ENCODE measurements at regions not wholly inside any gene's neighbourhood (a gene's known extent, or its start where the extent isn't known, plus 50 kb on each side); places are given as distances from the start of the nearest gene placed in this dataset.

DNA sequence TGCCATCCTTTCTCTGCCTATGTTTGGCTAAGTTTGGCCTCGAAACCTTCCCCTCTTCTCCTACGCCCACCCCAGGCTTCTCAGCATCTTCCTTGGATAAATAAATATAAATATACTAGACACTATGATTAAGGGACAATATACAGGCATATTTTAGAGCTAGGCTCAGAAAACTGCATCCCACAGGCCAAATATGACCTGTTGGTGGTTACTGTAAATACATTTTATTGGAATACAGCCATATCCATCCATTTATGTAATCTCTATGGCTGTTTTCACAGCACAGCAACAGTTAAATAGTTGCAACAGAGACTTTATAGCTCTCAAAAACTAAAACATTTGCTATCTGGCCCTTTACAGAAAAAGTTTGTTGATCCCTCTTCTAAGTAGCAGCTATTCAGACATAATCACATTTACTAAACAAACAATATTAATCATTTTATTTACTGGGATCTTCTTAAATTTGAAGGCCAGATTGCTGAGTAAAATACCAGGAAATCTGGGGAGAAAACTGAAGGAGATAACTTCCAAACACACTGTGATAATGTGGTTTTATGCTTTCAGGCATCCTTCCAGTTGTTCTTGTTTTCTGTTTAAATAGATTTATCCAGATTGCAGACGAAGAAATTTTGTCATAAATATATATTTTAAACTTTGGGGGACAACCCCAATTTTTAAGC, 269.7 kb upstream of the THRB start:
- no peak for DNase-seq (ENCODE audit: low read depth)

DNA sequence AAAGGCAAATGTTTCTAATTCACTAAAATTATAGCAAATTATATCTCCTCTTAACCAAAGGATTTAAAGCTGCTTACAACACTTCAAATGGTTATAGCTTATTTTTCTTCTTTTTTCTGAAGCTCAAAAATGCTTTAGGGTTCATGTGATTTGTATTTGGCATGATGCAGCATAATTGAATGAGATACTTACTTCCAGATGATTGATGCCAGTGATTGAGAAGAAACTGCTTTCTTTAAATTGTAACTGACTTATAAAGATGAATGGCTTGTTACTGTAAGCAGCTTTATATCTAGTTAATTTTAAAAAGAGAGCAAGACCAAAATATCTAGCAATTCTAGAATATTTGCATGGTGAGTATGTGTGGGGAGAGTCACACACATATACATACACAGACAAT, 270.7 kb upstream of the THRB start:
- no peak for DNase-seq (ENCODE audit: low read depth)

DNA sequence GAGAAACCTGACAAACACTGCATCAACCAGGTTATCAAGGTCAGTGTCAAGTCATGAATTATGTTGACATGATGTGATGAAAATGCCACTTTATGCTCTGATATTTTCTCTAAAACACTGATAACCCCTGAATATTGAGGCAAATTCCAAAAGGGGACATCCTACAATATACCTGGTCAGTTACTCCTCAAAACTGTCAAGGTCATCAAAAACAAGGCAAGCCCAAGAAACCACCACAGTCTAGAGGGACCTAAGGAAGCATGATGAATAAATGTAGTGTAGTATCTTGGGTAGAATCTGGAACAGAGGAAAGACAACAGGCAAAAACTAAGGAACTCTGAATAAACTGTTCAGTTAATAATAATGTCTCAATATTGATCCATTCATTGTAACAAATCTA, 275.3 kb upstream of the THRB start:
- no peak for DNase-seq (ENCODE audit: low read depth)

DNA sequence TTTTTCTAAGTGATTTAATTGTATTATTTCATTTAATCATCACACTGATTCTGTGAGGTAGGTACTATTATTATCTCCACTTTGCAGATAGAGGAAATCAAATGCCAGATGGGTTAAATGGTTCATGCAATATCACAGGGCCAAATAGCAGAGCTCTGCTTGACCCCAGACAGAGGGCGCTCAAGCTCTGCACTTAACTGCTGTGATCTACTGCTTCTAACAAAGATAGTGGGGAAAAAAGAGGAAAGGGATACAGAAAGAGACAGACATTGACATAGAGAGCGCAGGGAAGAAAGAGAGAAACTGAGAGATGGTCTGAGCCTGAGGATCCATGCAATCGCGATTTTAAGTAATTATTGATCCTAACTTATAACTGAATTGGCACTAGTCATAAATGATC, 279.1 kb upstream of the THRB start:
- no peak for DNase-seq (ENCODE audit: low read depth)

DNA sequence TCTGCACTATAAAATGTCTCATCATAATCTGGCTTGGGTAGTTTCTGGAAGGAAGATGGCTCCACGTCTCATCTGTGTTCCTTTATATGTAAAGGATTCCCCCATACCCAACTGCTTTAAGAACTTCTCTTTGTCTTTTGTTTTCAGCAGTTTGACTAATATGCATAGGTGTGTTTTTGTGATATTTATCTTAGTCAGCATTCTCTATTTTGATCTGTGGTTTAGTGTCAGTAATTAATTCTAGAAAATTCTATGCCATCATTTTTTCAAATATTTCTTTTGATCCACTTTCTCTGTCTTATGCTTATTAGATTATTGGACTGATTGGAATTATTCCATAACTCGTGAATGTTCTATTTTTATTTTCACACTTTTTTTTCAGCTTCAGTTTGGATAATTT, 286.3 kb upstream of the THRB start:
- DNase-seq (ENCODE audit: low read depth): no peak

DNA sequence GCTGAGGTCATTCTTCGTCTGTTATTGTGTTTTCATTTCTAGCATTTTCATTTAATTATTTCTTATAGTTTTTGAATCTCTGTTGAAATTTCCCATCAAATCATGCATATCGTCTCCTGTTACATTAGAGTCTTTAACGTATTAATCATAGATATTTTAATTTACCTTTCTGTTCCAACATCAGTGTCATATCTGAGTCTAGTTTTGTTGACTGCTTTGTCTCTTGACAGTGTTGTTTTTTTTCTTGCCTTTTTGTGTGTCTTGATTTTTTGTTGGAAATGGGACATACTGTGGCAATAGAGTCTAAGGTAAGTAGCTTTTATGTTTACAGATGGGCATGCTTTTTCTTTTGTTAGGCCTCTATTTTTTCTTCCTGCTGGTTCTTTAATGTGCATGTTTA, 286.8 kb upstream of the THRB start:
- no peak for DNase-seq (ENCODE audit: low read depth)

DNA sequence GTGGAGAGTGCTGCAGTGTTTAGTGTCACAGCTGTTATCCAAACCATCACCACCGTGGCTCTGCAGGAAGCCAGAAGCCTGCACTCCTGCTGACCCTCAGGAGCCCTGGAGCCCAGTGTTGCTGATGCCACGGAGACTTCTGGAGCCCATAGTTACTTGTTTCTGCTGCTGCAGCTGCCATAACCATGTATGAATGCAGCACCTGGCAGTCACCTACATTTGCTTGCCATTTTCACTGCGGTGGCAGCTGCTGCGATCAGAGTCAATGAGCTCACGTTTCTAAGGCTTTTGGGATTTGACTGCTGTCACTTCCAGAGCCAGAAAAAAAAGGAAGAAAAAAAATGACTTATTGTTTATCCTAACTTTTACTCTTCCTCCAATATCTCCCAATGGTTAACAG, 299.2 kb upstream of the THRB start:
- no peak for DNase-seq (ENCODE audit: low read depth)

DNA sequence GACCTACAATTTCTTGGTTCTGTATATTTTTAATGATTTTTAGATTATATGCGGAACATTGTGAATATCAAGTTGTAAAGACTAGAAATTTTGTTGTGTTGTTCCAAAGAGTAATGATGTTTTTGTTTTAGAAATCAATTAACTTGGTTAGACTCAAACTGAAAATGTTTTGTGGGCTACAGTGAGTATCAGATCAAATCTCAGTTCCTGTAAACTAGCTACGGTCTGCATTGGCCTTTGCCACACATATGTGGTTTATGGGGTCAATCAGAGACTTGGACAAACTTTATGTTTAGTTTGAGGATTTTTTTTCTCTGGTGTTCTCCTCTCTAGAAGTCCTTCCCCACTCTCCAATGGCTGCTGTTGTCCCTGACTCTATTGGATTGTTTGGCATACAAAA, 308.0 kb upstream of the THRB start:
- no peak for DNase-seq (ENCODE audit: low read depth)

DNA sequence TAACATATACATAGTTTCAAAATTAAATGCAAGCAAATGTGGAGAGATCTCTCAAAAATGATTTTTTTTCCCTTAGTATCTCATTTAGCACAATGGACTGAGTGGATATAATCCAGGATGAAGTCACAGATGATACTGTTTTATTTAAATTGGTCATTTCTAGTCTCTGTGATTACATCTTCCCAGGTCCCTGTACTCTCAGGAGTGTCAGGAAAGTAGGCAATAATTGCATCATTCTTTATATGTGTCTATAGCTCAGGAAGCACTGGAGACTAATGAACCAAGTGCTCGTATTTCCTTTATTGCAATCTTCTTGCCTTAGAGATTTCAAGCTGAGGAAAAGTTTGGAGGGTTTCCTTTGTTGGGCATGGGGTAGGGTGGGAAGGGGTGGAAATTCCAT, 309.4 kb upstream of the THRB start:
- DNase-seq (ENCODE audit: low read depth): no peak

DNA sequence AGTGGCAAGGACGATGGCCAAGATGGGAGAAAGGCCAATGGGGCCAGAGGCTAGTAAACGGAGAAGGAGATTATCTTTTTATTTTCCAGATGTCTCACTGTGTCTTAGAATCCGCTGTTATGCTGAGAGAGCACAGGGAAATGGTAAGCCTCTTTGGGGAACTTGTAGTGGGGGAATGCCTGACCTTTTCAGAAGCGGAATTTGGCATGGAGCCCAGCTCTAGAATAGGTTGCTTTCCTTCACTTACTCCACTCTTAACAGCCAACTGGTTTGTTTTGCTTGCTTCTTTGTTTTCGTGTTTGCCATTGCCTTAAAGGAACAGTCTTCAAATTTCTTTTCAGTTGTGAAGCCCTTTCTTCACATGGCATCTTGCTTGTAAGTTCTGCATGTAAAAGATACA, 316.2 kb upstream of the THRB start:
- DNase-seq (ENCODE audit: low read depth): no peak

DNA sequence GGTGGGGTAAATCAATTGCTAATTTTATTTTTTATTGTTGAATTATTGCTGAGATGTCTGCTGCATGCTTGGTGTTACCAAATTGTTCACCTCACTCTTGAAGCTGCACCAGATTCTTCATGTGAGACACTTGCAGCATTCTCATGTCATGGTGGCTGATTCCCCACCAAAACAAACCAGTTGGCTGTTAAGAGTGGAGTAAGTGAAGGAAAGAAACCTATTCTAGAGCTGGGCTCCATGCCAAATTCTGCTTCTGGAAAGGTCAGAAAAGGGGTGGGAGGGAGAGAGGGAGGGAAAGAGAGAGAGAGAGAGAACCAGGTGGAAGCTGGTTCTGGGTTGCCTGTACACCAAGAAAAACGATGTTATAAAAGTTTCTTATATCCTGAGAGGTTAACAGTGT, 317.5 kb upstream of the THRB start:
- no peak for DNase-seq (ENCODE audit: low read depth)

DNA sequence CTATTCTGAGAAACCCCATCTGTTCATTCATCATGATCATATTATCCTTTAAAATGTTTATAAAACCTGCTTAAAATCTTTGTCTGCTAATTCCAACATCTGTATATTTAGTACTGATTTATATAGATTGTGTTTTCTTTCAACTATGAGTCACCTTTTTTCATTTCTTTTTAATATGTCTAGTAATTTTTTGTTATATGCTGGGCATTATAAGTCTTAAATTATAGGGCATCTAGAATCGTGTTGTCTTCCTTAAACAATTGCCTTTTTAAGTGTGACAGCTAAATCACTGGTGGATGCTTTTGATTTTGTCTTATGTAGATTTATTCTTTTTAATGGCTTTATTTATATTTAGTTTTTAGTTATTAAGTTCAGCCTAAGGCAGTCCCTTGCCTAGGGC, 323.4 kb upstream of the THRB start:
- DNase-seq (ENCODE audit: low read depth): no peak

DNA sequence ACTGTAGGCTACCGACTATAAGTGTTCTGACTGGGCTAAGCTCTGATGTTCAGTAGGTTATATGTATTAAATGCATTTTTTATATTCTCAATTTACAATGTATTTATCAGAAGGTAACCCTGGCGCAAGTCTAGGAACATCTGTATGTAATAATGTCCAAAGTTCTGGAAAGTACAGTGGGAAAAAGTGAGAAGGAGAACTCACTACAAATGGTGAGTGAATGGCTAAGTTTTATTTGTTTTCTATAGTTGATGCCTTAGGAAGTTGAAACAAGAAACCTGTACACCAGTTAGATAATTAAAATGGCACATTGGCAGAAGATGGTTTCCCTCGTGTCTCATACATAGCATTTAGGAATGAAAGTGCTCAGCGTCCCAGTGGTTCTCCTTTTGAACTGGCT, 333.4 kb upstream of the THRB start:
- no peak for DNase-seq (ENCODE audit: low read depth)

DNA sequence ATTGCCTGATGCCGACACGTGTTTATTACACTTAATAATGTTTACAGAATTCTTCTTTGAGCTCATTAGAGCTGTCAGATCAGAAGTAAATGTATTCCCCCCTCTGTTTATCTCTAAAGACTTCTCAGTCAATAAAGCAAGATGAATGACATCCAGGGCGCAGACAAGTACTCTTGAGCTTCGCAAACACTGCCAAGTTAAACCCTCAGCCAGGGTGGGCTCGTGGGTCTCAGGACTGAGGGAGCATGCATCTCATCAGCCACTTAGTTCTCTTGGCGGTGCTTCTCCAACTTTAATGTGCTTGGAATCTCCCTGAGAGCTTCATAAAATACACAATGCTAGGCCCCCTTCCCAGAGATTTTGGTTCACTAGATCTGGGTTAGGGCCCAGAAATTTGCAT, 333.9 kb upstream of the THRB start:
- DNase-seq (ENCODE audit: low read depth): no peak

DNA sequence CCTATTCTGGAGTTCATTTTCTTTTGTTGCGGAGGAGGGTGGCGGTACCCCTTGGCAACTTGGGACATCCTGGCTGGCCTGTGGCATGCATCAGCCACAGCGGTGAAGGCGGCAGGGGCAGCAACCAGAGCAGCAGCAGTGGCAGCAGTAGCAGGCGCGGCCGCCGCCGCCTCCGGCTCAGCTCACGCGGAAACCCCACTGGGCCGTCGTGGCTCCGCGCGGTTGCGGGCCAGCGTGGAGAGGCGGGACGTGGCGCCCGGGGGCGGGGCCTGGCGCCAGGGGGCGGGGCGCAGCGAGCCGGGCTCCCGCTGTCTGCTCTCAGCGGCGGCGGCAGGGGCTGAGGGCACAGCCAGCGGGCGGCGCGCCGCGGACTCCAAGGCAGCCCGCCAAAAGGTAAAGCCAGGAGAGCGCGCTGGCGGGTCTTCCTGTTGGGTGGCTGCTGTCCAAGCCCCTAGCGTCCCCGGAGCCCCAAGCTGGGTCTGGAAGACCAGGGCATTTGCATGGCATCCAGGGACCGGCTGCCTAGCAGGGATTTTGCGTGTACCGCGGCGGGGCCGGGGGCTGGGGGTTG, 334.4 kb upstream of the THRB start:
- DNase-seq (ENCODE audit: low read depth): no peak

DNA sequence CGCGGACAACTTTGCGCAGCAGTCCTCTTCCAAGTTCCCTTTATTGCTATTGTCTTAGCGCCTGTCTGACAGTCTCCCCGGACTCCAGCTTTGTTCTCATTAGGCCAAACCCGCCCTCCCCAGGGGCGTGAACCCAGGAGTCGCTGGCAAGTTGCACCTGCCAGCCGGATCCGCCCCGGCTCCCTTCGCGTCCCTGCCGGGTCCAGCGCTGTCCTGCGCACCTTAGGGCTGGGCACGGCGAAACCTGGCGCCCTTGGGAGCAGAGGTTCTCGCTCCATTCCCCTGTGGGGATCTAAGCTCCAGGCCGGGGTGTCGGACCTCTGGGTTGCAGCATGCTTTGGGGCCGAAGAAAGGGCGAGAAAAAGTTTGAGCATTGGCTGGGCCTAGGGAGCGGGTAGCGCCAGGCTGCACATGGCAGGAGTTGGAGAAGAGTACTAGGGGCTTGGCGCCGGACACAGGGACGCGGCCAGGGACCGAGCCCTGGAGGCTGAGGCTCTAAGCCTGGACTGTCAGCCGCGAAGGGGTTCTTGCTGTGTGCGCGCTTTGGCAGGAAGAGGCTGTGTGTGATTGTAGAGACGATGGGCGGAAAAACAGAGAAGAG, 335.1 kb upstream of the THRB start:
- DNase-seq (ENCODE audit: low read depth): no peak

DNA sequence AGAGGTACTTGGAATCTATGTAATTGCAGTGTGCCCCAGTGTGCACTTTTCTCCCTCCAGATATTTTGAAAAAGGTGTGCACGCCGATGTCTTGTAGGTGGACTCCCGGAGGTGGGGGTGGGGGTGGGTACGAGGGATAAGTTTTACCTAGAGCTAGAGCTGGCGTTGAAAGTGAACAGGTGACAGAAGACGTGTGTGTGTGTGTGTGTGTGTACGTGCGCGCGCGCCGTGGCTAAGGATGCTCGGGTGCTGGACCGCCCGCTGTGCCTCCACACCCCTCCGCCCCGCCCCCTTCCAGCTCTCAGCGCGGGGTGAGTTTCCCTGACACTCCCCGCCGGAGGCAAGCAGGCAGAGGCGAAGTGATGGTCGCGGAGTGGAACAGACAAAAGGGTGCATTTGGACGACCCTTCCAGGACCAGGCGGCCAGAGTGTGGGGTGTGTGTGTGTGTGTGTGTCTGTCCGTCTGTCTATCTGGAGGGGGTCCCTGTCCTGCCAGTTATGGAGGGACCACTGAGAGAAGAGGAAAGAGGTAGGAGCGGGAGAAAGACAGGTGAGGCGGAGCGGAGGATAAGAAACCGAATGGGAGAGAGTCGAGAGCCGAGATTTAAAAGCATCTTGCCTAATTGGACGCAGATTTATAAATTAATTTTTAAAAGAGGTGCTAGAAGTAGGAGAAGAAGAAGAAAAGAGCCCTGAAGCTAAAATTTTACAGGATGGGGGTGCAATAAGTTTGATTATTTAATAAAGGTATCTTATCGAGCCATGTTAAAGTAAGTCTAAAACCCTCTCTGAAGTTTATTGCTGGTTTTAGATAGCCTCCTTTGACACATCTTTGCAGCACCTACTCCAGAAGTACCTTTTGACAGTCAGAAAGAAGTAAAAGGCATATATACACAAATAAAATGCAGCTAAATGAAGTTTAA, 335.8 kb upstream of the THRB start:
- no peak for DNase-seq (ENCODE audit: low read depth)

DNA sequence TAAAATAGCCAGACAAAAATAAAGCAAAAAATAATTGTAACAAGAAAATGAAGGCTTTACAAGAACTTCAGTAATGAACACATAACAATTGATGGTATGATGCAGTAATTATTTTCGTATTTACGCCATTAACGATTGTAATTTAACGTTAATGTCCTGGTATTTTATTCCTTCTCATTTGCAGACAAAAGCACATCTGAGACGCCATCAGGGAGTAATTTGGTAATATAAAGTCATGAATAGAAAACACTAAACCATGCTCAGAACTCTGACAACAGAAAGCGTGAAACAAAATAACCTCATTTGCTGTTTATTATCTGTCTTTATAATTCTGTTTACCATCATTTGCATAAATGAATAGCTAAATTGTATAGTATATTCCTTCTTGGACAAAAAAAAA, 336.6 kb upstream of the THRB start:
- no peak for DNase-seq (ENCODE audit: low read depth)

DNA sequence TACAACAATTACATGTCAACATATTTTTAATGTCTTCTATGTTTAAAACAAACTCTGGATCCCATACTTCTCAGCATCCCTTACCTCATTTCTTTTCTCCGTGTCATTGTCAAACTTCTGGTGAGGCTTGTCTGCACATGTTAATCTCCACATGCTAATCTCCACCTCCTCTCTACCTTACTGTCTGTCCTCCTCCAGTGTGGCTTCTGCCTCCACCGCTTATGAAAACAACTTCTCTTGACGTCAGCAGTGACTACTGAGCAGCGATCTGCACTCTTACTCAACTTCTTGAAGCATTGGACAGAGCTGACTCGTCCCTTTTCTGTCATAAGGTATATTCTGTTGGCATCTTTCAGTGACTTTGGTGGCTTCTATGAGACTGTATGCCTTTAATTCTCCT, 338.2 kb upstream of the THRB start:
- no peak for DNase-seq (ENCODE audit: low read depth)

DNA sequence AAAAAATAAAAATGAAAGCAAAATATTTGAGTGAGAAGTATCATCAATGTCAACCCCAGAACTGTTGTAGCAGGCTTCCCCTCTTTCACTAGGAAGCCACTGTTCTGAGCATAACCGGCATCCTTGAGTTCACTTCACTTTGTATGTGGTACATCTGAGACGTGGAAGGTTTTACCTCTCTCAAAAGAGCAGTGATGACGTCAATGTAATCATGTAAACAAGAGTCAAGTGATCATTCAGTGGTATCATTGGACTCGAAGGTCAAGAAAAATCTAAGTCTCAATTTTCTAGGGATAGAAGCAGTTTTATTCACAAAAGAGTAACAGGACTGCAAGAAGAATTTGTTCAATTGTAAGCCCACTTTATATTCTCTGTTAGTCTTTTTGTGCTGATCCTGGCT, 339.8 kb upstream of the THRB start:
- no peak for DNase-seq (ENCODE audit: low read depth)

DNA sequence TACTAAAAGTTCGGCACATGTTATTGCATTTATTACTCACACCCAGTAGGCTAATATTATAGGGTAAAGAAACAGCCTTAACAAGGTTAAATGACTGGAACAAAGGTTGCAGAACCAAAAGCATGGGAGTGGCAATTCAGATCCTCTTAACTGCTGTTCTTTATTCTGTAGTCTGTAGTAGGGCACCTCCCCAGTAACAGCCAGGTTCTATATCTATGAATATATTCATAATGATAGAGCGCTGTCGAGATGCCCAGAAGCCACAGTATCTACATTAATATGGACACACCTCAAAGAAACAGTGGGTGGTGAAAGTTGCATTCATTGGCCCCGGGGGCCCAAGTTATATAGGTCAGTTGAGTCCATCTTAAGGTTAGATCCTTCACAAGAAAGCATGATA, 340.9 kb upstream of the THRB start:
- DNase-seq (ENCODE audit: low read depth): no peak

DNA sequence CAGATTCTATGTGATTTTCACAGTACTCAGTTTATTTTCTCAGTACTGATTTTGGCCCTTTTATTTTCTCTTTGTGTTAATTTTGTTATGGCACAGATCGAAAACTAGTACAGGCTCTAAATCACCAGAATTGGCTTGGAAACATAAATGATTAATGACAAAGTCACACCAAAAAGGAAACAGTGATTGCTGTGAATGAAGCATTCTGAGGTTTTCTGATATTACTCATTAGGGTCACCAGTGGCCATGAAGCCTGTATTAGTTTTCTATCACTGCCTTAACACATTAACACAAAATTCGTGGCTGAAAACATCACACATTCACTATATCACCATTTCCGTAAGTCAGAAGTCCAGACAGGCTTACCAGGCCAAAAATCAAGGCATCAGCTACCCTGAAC, 343.0 kb upstream of the THRB start:
- no peak for DNase-seq (ENCODE audit: low read depth)

DNA sequence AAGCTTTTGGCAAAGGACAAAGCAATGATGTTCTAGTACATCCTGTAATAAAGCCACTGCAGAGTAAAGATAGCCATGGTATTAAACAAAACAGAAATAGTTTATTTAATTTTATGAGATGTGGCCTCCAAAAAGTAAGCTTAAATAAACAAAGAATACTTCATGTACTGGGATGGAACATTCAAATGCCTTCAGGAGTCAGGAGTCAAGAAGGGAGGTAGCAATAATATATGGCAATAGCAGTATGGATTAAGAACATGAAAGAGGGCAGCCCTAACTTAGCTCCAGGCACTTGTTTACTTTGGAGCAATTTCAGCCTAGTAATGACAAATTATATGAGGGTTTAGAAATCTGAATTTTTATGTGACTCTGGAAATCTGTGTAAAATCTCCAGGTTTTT, 343.9 kb upstream of the THRB start:
- DNase-seq (ENCODE audit: low read depth): no peak
